ENCODE measurements at regions not wholly inside any gene's neighbourhood (a gene's known extent, or its start where the extent isn't known, plus 50 kb on each side); places are given as distances from the start of the nearest gene placed in this dataset.

GRCh38 chr7:84497873-84498272 is 303.3 kb upstream of the SEMA3A start:
- H3K79me2 ChIP-seq = no peaks in the 10 kb centered on the region
- H3K36me3 ChIP-seq (replicated peaks; ENCODE audit: insufficient read depth, low read depth) = no peaks in the 10 kb centered on the region
- no peak overlapping the region for H2AFZ ChIP-seq
- H3K9me3 ChIP-seq (ENCODE audit: low read depth) = no peaks in the 10 kb centered on the region
- H3K27ac ChIP-seq = no peak overlapping the region
- no peak overlapping the region for H3K4me2 ChIP-seq
- H3K9me2 ChIP-seq (replicated peaks; ENCODE audit: insufficient read depth) = no peaks in the 10 kb centered on the region
- H3K27me3 ChIP-seq = no peaks in the 10 kb centered on the region
- DNase-seq (ENCODE audit: low spot score) = no peak
- no peaks in the 10 kb centered on the region for H4K20me1 ChIP-seq (ENCODE audit: insufficient read depth, poor library complexity, severe bottlenecking)
- no peak overlapping the region for H3K4me3 ChIP-seq
- H3K4me1 ChIP-seq (ENCODE audit: insufficient read depth) = no peaks in the 10 kb centered on the region
- 64% methylated on average over 1 of the region's 1 CpG for WGBS (ENCODE audit: low lambda C conversion rate, missing lambda C conversion rate)
- TF ChIP-seq, protein P1, sequence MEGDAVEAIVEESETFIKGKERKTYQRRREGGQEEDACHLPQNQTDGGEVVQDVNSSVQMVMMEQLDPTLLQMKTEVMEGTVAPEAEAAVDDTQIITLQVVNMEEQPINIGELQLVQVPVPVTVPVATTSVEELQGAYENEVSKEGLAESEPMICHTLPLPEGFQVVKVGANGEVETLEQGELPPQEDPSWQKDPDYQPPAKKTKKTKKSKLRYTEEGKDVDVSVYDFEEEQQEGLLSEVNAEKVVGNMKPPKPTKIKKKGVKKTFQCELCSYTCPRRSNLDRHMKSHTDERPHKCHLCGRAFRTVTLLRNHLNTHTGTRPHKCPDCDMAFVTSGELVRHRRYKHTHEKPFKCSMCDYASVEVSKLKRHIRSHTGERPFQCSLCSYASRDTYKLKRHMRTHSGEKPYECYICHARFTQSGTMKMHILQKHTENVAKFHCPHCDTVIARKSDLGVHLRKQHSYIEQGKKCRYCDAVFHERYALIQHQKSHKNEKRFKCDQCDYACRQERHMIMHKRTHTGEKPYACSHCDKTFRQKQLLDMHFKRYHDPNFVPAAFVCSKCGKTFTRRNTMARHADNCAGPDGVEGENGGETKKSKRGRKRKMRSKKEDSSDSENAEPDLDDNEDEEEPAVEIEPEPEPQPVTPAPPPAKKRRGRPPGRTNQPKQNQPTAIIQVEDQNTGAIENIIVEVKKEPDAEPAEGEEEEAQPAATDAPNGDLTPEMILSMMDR (IDR thresholded peaks at IDR 0.05; ENCODE audit: poor library complexity) = no peak
- TF ChIP-seq EZH2 (IDR thresholded peaks at IDR 0.05; ENCODE audit: borderline replicate concordance) (no peak), EZH2phosphoT487 (IDR thresholded peaks at IDR 0.05; ENCODE audit: low read depth, severe bottlenecking, unreplicated experiment) (no peak)

DNA sequence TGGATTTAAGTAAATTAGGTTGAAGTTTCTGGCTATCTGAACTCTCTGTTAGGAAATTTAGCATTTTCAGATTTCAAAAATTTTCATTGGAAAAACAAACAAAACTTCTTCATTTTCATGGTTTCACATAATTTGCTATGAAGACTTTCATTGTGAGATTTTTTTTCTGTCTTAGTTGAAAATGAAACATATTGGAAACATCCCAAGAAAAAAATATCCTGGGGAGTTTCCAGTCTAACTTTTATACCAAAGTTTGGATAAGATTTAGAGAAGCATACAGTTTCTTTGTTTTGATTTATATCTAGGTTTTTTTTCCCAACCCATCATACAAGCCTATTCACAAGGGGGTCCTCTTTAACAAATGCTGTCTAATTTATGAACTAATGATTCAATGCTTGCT is 300.5 kb upstream of the SEMA3A start:
- H2AFZ ChIP-seq = no peak overlapping the region
- H3K4me1 ChIP-seq (ENCODE audit: insufficient read depth) = no peaks in the 10 kb centered on the region
- no peaks in the 10 kb centered on the region for H3K36me3 ChIP-seq (replicated peaks; ENCODE audit: insufficient read depth, low read depth)
- DNase-seq (ENCODE audit: low spot score) = no peak
- no peaks in the 10 kb centered on the region for H3K9me2 ChIP-seq (replicated peaks; ENCODE audit: insufficient read depth)
- no peak overlapping the region for H3K4me2 ChIP-seq
- H3K27ac ChIP-seq = no peak overlapping the region
- no peaks in the 10 kb centered on the region for H3K27me3 ChIP-seq
- TF ChIP-seq, protein P1 (IDR thresholded peaks at IDR 0.05; ENCODE audit: poor library complexity) = no peak
- TF ChIP-seq EZH2phosphoT487 (IDR thresholded peaks at IDR 0.05; ENCODE audit: low read depth, severe bottlenecking, unreplicated experiment) = no peak
- no peak overlapping the region for H3K4me3 ChIP-seq
- H3K79me2 ChIP-seq = no peaks in the 10 kb centered on the region
- H4K20me1 ChIP-seq (ENCODE audit: insufficient read depth, poor library complexity, severe bottlenecking) = no peaks in the 10 kb centered on the region
- H3K9me3 ChIP-seq (ENCODE audit: low read depth) = no peaks in the 10 kb centered on the region

GRCh38 chr7:84492098-84493034 is 297.8 kb upstream of the SEMA3A start:
- 59% methylated on average over 13 of the region's 13 CpGs for WGBS (ENCODE audit: low lambda C conversion rate, missing lambda C conversion rate)
- H3K9me2 ChIP-seq (replicated peaks; ENCODE audit: insufficient read depth) = no peaks in the 10 kb centered on the region
- peaks cover 5% of the 10 kb centered on the region for H3K79me2 ChIP-seq
- no peak for TF ChIP-seq EZH2phosphoT487 (IDR thresholded peaks at IDR 0.05; ENCODE audit: low read depth, severe bottlenecking, unreplicated experiment)
- TF ChIP-seq, protein P1 (IDR thresholded peaks at IDR 0.05; ENCODE audit: poor library complexity) = no peak
- TF ChIP-seq EZH2 (IDR thresholded peaks at IDR 0.05; ENCODE audit: borderline replicate concordance) = no peak
- H3K27me3 ChIP-seq = no peaks in the 10 kb centered on the region
- peak overlapping the region; percentile 79 for H3K27ac ChIP-seq
- no peak overlapping the region for H3K4me3 ChIP-seq
- no peak for DNase-seq (ENCODE audit: low spot score)
- H3K4me2 ChIP-seq = peak overlapping the region; percentile 56
- no peaks in the 10 kb centered on the region for H3K36me3 ChIP-seq (replicated peaks; ENCODE audit: insufficient read depth, low read depth)
- no peaks in the 10 kb centered on the region for H4K20me1 ChIP-seq (ENCODE audit: insufficient read depth, poor library complexity, severe bottlenecking)
- H2AFZ ChIP-seq = no peak overlapping the region
- no peaks in the 10 kb centered on the region for H3K4me1 ChIP-seq (ENCODE audit: insufficient read depth)
- H3K9me3 ChIP-seq (ENCODE audit: low read depth) = no peaks in the 10 kb centered on the region
